Mesodermal cell (in vitro differentiated cells): ENCODE measurements at regions not wholly inside any gene's neighbourhood (a gene's known extent, or its start where the extent isn't known, plus 50 kb on each side); places are given as distances from the start of the nearest gene placed in this dataset.

Experiments used
- H3K27ac ChIP-seq: 2 replicates; pipeline ENCODE4 v1.7.0; 2013; ENCODE audit warnings: mild to moderate bottlenecking, low read depth, low read length, moderate library complexity; ENCODE audit not compliant: severe bottlenecking
- H3K36me3 ChIP-seq: 2 replicates; pipeline ENCODE4 v1.7.1; 2013; ENCODE audit warnings: mild to moderate bottlenecking, low read length, moderate library complexity; ENCODE audit not compliant: control insufficient read depth, insufficient read depth
- H3K4me1 ChIP-seq: one replicate; pipeline ENCODE4 v1.7.1; 2013; ENCODE audit warnings: mild to moderate bottlenecking, low read length; ENCODE audit not compliant: insufficient read depth, control insufficient read depth, poor library complexity, severe bottlenecking
- H3K4me3 ChIP-seq: 2 replicates; pipeline ENCODE4 v1.7.0; 2013; ENCODE audit warnings: low read length, control low read depth, mild to moderate bottlenecking; ENCODE audit not compliant: insufficient read depth, poor library complexity, severe bottlenecking; ENCODE audit errors: extremely low read depth
- H3K9me3 ChIP-seq: 2 replicates; pipeline ENCODE4 v1.7.1; 2013; ENCODE audit warnings: mild to moderate bottlenecking, low read length, moderate library complexity; ENCODE audit not compliant: control insufficient read depth
- WGBS, 2 experiments: methylation state at CpG; one replicate each; pipeline ENCODE4 v1.1.5; 2013; ENCODE audit warnings: missing lambda C conversion rate in 2 of 2; ENCODE audit not compliant: insufficient coverage in 2 of 2; 5-methylcytosine and 5-hydroxymethylcytosine counted together

- no peaks in the 10 kb centered on the region for H3K9me3 ChIP-seq
- H3K27ac ChIP-seq = no peak overlapping the region
- 86% methylated on average over 5 of the region's 6 CpGs; no CpG with 5 or more reads in 1 of the 2 experiments for WGBS, 2 experiments
- H3K4me3 ChIP-seq = no peak overlapping the region
- H3K36me3 ChIP-seq = no peaks in the 10 kb centered on the region
- no peaks in the 10 kb centered on the region for H3K4me1 ChIP-seq
These were observed 174.7 kb upstream of the SLC24A5 start for GRCh38 chr15:47945872-47946650.

- no peak overlapping the region for H3K27ac ChIP-seq
- no peaks in the 10 kb centered on the region for H3K4me1 ChIP-seq
- no peak overlapping the region for H3K4me3 ChIP-seq
- no peaks in the 10 kb centered on the region for H3K36me3 ChIP-seq
- 92 to 100% methylated on average over 2 to 3 of the region's 4 CpGs for WGBS, 2 experiments
- no peaks in the 10 kb centered on the region for H3K9me3 ChIP-seq
These were observed 171.0 kb upstream of the SLC24A5 start for GRCh38 chr15:47949815-47950214.

GRCh38 chr15:47950447-47950846, 170.3 kb upstream of the SLC24A5 start:
- Histone ChIP-seq H3K4me3 (no peak overlapping the region), H3K27ac (no peak overlapping the region), H3K9me3 (no peaks in the 10 kb centered on the region), H3K36me3 (no peaks in the 10 kb centered on the region), H3K4me1 (no peaks in the 10 kb centered on the region)
- 100% methylated on average over 1 to 2 of the region's 2 CpGs for WGBS, 2 experiments

- Histone ChIP-seq H3K36me3 (no peaks in the 10 kb centered on the region), H3K9me3 (no peaks in the 10 kb centered on the region), H3K4me3 (no peak overlapping the region), H3K27ac (no peak overlapping the region), H3K4me1 (no peaks in the 10 kb centered on the region)
- WGBS, 2 experiments = 97 to 100% methylated on average over 2 of the region's 2 CpGs
These were observed 169.0 kb upstream of the SLC24A5 start for GRCh38 chr15:47951781-47952180.

- Histone ChIP-seq H3K36me3 (no peaks in the 10 kb centered on the region), H3K9me3 (no peaks in the 10 kb centered on the region), H3K27ac (no peak overlapping the region), H3K4me3 (no peak overlapping the region), H3K4me1 (no peaks in the 10 kb centered on the region)
- WGBS, 2 experiments = 80 to 83% methylated on average over 1 of the region's 3 CpGs
These were observed 166.6 kb upstream of the SLC24A5 start for GRCh38 chr15:47954196-47954595.

GRCh38 chr15:47955021-47955420, 165.8 kb upstream of the SLC24A5 start:
- Histone ChIP-seq H3K4me1 (no peaks in the 10 kb centered on the region), H3K4me3 (no peak overlapping the region), H3K36me3 (no peaks in the 10 kb centered on the region), H3K9me3 (no peaks in the 10 kb centered on the region), H3K27ac (no peak overlapping the region)
- WGBS, 2 experiments = 75 to 80% methylated on average over 1 to 3 of the region's 4 CpGs

- H3K36me3 ChIP-seq = no peaks in the 10 kb centered on the region
These were observed 161.0 kb upstream of the SLC24A5 start for GRCh38 chr15:47959617-47960413.

GRCh38 chr15:47961401-47962090, 159.2 kb upstream of the SLC24A5 start:
- Histone ChIP-seq H3K4me1 (no peaks in the 10 kb centered on the region), H3K4me3 (no peak overlapping the region), H3K27ac (no peak overlapping the region), H3K36me3 (no peaks in the 10 kb centered on the region), H3K9me3 (no peaks in the 10 kb centered on the region)
- 93 to 96% methylated on average over 8 of the region's 9 CpGs for WGBS, 2 experiments

More at GRCh38 chr15:47959617-47960413, 161.0 kb upstream of the SLC24A5 start:
- Histone ChIP-seq H3K27ac (no peak overlapping the region), H3K4me3 (no peak overlapping the region), H3K4me1 (no peaks in the 10 kb centered on the region), H3K9me3 (no peaks in the 10 kb centered on the region)
- 52 to 100% methylated on average over 1 to 2 of the region's 5 CpGs for WGBS, 2 experiments

GRCh38 chr15:47963265-47963664, 157.5 kb upstream of the SLC24A5 start:
- 87 to 91% methylated on average over 3 to 4 of the region's 4 CpGs for WGBS, 2 experiments
- no peaks in the 10 kb centered on the region for H3K9me3 ChIP-seq
- no peaks in the 10 kb centered on the region for H3K36me3 ChIP-seq
- H3K4me3 ChIP-seq = no peak overlapping the region
- no peaks in the 10 kb centered on the region for H3K4me1 ChIP-seq
- no peak overlapping the region for H3K27ac ChIP-seq

GRCh38 chr15:47964229-47964628, 156.6 kb upstream of the SLC24A5 start:
- Histone ChIP-seq H3K4me3 (no peak overlapping the region), H3K4me1 (no peaks in the 10 kb centered on the region), H3K9me3 (no peaks in the 10 kb centered on the region), H3K27ac (no peak overlapping the region), H3K36me3 (no peaks in the 10 kb centered on the region)
- 90 to 97% methylated on average over 2 of the region's 2 CpGs for WGBS, 2 experiments
